Stimulated activated CD4-positive, alpha-beta T cell treated with anti-CD3 and anti-CD28 coated beads, TNF-alpha, amount 100 ng/mL, for 24 hours (primary cell): ENCODE measurements at regions not wholly inside any gene's neighbourhood (a gene's known extent, or its start where the extent isn't known, plus 50 kb on each side); places are given as distances from the start of the nearest gene placed in this dataset.
"Not testable (repeated sequence)": the region's sequence is repeated elsewhere in the genome, so short reads cannot be mapped to it uniquely, and the experiment has no call there.

Source experiments
- DNase-seq, 3 experiments: peaks; one replicate each; pipeline ENCODE4 v3.0.0-alpha.2; 2020; ENCODE audit warnings: low read depth in 3 of 3

GRCh38 chr4:160485071-160485687 is 1382.3 kb downstream of the RAPGEF2 start:
- DNase-seq = no peak

DNA sequence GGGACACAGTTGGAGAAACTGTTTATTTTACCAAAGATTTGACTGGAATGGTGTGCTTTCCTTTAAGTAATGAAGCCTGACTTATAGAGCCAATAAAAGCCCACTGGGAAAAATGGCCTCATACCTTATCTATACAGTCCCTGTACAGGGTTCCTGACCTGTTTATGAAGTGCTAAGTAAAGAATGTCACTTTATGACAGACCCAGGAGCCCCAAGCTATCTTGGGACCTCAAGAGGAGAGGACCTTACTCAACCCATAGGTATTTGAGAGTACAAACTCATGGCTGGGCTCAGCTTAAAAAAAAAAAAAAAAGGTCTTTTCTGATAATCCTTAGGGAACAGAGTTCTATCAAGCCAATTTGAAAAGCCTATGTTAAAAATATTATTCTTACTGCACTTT is 1389.3 kb downstream of the RAPGEF2 start:
- DNase-seq = no peak

- no peak for DNase-seq
These were observed 1390.3 kb downstream of the RAPGEF2 start for GRCh38 chr4:160493206-160493605.

DNA sequence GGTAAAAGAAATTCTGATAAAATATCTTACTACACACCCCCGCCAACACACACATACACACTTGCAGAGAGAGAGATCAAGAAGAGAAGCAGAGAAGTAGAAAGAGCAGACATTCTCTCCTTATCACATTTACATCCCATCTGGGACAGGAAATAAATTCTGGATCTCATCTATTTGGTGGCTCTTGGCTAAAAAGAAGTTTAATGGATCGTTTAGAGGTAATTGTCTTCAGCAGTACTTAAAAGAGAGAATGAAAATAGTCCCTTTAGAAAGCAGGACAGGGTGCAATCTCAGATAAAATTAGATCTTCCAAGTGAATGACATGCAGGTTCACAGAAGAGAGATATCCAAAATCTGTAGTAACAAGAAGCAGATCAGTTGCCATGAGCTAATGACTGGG is 1392.5 kb downstream of the RAPGEF2 start:
- no peak for DNase-seq

- DNase-seq = no peak
These were observed 1395.3 kb downstream of the RAPGEF2 start for GRCh38 chr4:160498211-160498610.

- no peak for DNase-seq
These were observed 1402.8 kb downstream of the RAPGEF2 start for GRCh38 chr4:160505724-160506123.

DNA sequence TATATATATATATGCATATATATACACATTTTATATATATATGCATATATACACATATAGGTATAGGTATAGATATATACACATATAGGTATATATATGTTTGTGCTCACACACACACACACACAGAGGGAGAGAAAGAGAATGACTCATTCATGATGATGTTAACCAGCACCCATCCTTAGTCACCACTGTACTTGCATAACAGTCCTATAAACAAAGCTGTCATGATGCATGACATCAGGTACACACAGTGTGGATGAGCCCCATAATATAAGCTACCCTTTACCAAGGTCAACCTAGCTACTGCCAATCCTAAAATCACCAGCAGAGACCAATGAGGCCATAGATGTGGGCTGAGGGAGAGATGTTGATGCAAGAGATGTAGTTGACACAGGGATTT is 1408.0 kb downstream of the RAPGEF2 start:
- DNase-seq = no peak

DNA sequence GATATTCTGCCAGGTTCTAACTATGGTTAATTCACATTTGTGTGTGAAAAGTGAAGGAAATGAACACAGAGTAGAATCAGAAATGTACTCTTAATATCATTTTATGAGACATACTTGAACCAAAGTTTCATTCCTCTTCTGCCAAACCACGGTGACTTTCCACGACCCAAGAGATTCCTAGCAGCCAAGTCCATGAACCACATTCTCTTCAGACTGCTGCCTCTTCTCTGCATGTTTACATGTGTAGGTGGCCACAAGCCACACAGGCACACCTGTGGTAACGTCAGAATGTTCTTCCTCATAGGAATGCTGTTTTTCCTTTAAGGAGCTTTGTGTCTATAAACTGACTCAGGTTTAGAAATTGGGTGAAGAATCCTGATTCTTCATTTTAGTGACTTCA is 1411.2 kb downstream of the RAPGEF2 start:
- DNase-seq = no peak

GRCh38 chr4:160523231-160523630 is 1420.4 kb downstream of the RAPGEF2 start:
- no peak for DNase-seq

DNA sequence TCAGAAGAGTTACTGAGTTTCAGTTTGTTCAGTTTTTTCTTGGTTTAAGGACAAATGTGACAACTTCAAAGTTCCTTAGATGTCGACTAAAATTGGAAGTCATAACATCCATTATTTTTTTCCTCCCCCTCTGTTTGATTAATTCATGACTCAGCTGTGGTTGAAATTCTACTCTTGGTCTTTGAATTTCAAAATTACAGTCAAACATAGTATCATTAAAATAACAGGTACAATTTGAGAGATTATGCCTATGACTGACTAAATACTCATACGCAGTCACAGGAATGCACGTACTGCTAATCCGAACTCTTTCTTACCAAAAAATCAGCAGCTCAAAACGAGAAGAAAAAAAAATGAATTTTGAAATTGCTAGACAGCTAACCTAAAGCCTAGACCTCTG is 1434.8 kb downstream of the RAPGEF2 start:
- DNase-seq = no peak

GRCh38 chr4:160546201-160546600 is 1443.3 kb downstream of the RAPGEF2 start:
- no peak for DNase-seq

- not testable (repeated sequence) for DNase-seq
These were observed 1447.2 kb downstream of the RAPGEF2 start for GRCh38 chr4:160549951-160550519.

DNA sequence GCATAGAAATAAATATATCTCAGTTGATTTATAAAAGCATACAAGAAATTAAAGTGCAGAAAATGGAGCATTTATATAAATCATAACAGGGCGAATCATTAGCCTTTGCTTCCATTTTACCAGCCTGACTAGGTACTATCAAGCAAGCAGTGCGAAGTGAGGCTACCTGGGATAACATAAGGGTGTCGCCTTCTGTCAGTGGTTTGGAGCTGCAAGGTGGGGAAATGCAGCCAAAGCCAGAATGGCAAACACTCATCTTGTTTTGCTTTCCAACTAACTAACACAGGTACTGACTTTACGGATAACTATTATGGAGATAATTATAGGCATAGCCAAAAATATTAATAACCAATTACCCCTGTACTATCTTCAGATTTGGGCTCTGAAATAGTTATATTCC is 1459.8 kb downstream of the RAPGEF2 start:
- DNase-seq = no peak

DNA sequence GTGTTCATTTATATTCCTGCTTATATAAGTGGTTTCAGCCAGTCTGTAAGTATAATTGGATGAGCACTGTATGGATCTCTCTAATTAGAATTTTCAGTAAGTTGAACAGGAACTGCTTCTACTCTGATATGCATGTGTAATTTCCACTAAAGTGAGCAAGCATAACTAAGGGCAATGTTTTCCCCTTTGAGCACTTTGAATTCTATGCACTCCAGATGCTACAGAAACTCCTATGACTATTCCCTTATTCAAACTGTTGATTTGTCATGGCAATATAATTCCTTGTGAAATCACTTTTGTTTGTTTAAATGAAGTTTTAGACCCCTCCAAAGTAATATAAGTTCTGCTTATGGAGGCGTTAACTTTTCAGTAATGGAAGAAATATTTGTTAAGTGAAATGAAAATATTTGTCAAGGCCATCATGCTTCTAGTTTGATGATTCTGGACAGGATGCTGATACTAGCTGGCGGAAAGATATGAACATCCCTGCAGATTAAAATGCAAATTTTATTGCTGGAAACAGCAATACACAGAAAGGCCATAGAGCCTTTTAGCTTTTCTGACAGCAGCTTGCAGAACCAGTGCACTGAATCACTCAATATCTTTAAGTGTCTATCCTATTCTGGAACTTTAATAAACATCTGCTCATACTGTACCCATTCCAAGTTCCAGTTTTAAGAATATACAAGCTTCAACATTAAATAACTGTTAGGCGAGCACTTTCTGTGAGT is 1460.8 kb downstream of the RAPGEF2 start:
- no peak for DNase-seq

- no peak for DNase-seq
These were observed 1464.8 kb downstream of the RAPGEF2 start for GRCh38 chr4:160567634-160568033.

DNA sequence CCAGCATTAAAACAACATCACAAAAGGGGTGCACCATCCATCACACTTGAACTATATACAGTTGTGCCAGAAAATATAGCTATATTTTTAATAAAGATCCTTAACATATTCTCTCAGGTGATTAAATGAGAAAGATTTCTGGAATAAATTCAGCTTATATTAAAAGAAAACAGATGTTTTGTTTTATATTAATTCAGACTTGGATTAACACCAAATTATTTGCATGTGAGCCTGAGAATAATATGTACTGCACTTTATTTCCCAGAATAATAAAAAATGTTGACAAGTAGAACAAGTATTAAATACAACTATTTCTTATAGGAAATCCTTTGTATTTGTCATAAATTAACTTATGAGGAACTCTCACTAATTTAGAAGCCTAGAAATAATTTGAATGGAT is 1467.4 kb downstream of the RAPGEF2 start:
- no peak for DNase-seq

DNA sequence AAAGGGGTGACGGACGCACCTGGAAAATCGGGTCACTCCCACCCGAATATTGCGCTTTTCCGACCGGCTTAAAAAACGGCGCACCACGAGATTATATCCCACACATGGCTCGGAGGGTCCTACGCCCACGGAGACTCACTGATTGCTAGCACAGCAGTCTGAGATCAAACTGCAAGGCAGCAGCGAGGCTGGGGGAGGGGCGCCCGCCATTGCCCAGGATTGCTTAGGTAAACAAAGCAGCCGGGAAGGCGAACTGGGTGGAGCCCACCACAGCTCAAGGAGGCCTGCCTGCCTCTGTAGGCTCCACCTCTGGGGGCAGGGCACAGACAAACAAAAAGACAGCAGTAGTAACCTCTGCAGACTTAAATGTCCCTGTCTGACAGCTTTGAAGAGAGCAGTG is 1471.4 kb downstream of the RAPGEF2 start:
- DNase-seq = not testable (repeated sequence)

DNA sequence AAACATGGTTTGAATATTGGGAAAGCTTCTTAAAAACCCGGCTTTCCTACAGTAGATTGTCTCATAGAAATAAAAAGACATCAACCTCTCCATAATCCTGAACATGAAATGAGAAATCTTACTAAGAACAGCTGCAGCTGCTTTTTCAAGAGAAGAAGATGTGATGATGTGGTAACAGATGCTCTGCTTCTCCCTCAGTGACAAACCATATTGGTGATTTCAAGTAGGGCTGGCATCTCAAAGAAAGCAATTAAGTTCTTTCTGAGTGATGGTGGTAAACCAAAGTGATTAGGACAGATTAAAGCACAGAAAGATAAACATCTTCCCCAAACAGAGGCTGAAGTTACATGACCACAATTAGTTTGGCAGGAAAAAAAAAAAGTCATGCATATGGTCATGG is 1477.7 kb downstream of the RAPGEF2 start:
- DNase-seq = no peak

DNA sequence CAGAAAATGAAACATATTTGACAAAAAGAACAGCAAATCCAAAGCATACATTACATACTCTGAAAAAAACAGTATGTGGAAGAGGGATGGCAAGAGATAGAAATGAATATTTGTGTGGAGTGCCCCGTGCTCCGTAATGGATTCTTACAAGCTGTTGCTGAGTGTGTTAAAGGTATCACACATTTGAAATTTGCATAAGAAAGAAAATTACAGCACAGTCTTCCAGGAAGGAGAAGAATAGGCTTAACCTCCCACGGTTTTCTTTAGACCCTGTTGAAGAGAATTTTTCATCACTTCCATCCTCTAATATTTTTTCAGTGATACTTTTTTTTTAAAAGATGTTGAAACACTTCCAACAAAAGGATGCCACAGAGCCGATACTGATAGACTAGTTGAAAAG is 1489.4 kb downstream of the RAPGEF2 start:
- no peak for DNase-seq

DNA sequence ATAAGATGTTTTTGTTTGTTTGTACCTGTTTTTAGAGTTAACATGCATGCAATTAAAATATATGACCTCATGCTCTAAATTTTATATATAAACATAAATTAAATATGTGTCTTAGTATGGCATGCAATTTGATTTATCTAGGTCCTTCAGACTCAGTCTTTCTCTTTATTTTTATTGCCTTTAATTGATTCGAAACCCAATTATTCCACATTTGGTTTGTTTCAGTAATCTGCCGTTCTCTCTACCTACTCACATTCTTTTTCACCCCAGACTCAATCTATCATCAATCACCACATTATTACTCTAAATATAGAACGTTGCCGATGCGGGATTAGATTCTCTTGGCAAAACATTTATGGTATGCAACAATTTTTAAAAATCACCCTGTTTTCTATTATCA is 1492.8 kb downstream of the RAPGEF2 start:
- DNase-seq = no peak

DNA sequence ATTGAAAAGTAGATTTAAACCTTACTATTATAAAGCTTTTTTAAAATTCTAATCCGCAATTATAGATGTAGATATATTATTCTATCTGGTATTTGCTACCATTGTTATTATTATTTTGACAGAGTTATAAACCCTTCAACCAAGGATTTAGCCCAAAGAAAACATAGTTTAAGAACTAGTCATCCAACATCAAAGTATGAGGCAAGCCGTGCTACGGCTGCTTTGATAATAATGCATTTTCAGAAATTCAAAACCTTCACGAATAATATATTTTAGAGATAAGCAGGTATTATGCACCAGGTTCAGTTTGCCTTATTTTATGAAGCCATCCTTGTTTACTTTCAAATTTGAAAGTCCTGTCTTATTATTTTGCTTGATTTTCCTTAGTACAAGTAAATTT is 1501.7 kb downstream of the RAPGEF2 start:
- DNase-seq = no peak

- DNase-seq = no peak
These were observed 1508.3 kb downstream of the RAPGEF2 start for GRCh38 chr4:160611181-160611580.

DNA sequence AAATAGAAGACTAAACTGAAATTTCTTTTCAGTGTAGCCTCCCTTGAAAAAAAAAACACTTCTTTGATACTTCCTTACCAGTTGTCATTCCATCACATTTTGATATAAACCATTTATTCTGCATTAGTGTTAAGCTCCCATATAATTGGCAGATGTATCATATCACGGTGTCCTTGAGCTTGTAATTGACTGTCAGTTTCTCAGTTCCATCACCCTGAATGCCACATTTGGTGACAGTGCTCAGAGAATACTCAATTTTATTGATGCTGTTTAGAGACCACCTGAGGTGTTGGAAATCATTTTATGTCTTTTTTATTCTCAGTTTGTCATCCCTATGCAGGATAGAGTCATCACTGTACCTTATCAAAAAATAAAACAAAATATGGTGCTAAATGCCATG is 1528.2 kb downstream of the RAPGEF2 start:
- no peak for DNase-seq
